GM19035 (cell line): ENCODE measurements at regions not wholly inside any gene's neighbourhood (a gene's known extent, or its start where the extent isn't known, plus 50 kb on each side); places are given as distances from the start of the nearest gene placed in this dataset.
"Not testable (repeated sequence)": the region's sequence is repeated elsewhere in the genome, so short reads cannot be mapped to it uniquely, and the experiment has no call there.

Source experiments
- ATAC-seq: cut with Tn5 transposase; IDR thresholded peaks from one replicate; pipeline ENCODE4 v1.9.1; 2021; ENCODE audit not compliant: unreplicated experiment

DNA sequence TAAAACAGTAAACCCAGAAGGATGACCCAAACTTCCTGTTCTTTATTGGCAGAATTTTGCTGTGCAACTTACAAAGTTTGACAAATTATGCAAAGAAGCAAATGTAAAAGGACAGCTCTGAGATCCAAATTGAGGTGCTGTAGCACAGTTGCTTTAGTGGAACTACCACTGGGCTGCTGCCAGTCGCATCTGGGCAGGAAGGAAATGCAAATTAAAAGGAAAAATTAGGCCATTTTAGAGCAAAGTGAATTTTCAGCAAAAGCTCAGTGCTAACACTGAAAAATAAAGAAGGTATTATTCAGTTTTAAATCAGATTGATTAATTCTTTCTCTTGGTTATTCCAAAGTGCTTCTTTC lies 104.5 kb downstream of the ZMAT3 start:
- ATAC-seq, result peak; percentile 26

DNA sequence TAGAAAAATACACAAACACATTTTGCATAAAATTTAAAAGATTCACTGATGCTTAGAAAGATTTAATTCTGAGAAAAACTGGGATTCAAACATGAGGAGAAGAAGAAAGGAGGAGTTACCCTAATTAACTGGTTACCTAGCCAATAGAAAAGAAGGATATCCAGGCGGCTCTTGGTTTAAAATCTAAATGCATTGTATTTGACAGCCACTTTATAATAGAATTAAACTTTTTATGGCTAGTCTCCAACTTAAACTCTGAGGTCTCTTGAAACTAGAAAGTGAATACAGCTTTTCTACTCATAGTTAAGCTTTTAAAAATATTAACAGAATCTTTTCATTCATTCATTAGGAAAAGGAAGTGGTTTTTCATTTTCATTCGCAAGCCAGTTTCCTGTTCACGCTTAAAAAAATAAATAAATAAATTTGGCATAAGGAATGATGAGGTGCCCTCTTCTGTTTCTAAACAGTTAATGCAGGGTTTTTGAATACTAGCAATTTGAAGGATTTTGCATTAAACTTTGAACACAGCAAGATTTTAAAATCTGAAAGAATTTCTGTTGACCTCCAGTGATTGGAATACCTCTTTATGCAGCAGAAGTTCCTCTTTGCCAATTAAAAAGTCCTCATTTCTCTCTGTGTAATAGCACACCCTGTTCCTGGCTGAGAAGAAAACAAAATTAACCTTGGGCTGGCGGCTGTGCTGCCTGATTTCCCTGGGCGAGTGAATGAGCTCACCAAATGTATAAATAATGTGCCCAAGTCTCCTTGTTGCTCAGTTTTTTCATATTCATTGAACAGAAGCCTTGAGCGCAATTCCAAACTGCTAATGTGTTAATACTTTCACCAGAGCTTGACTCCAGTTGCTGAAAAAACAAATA lies 105.1 kb downstream of the ZMAT3 start:
- peak; percentile 34 for ATAC-seq

DNA sequence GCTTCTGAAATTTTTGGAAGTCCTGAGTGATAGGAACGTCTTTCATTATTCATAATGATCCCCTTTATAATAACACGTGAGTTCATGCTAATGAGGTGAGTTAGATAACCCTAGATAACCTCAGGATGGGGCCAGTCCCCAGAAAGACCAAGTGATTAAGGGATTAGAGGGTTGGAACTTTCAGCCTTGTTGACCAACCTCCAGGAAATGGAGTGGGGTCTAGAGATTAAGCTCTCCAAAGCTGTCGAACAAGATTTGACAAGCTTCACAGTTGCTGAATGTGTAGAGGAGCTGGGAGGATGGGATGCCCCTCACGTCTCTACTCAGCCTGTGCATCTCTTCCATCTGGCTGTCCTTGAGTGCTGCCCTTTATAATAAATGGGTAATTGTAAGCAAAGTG lies 107.1 kb downstream of the ZMAT3 start:
- ATAC-seq, result no peak

DNA sequence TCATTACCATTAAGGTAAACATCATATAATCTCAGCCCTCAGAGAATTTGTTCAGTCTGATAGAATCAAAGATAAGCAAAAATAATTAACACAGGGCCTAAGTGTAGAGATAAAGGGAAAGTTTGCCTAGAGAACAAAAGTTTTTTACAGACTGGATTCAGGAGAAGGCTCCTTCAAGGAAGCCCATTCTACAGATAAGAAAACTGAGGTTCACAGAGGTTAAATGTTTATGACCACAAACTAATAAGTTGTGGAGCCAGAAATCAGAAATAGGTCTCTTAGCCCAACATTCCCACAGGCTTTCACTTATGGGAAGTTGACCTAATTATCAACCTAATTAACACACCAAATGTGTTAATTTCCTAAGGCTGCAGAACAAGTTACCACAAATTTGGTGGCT lies 110.7 kb downstream of the ZMAT3 start:
- ATAC-seq, result no peak

DNA sequence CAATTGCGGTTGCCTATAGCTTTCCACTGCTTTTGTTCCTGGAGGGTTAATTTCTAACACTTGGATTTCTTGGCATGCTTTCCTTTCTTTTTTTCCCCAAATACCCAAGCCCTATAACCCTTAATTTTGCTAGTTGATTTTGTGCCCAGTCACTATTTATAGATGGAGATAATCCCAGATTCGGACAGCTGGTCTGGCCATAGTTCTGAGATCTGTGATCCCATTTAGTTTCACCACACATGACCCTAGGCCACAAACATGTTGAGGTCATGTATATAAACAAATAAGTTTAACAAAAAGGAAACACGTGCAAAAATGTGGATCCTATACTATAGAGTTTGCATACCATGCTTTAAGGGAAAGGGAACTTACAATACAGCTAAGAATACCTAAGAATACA lies 111.4 kb downstream of the ZMAT3 start:
- ATAC-seq, result no peak

DNA sequence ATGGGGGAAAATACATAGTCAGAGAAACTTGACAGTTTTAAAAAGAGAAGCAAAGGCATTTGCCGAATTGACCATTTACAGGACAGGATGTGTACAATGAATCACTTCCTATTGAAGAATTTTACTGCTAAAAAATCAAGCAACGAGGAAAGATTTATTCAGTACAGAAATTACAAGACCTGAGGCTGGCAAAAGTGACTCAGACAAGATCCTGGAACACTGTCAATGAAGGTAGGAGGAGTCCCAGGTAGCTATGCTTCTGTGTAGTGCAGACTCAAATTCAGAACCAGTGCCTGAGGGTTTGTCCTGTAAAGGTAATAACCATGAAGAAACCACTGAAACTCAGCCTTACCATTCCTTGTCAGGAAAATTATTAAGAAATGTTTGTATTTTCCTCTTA lies 120.9 kb downstream of the ZMAT3 start:
- no peak for ATAC-seq

DNA sequence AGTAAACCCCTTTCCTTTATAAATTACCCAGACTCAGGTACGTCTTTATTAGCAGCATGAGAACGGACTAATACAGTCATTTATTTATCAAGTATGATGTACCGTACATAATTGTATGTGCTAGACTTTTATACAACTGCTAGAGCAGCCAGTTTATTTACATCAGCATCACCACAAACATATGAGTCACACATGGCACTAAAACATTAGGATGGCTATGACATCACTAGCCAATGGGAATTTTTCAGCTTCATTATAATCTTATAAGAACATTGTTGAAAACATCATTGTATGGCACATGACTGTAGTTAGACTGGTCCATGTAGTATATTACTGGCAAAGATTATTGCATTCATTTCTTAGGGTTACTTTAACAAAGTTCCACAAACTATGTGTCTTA lies 121.7 kb downstream of the ZMAT3 start:
- no peak for ATAC-seq

DNA sequence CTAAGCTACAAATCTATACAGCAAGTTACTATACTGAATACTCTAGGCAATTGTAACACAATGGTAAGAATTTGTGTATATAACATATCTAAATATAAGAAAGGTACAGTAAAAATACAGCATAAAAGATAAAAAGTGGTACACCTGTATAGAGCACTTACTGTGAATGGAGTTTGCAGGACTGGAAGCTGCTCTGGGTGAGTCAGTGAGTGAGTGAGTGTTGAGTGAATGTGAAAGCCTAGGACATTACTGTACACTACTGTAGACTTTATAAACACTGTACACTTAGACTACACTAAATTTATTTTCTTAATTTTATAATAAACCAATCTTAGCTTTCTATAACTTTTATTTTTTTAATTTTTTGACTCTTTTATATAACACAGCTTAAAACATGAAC lies 123.1 kb downstream of the ZMAT3 start:
- ATAC-seq, result no peak

DNA sequence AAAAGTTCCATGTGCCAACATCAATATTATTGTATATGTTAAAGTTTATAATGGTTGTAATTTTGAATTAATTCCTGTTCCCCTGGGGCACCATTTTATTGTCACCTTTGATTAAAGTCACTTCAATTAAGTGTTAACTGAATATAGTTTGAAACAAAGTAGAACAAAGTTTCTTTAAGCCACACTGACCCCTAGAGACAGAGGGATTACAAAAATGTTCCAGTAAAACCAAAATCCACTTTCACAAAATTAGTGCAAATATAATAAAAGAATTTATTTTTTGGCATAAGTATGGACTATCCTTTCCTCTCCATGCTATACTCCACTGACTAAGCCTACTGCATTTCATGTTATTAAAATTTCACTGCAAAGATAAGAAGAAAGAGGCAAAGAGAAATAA lies 123.9 kb downstream of the ZMAT3 start:
- ATAC-seq, result no peak

DNA sequence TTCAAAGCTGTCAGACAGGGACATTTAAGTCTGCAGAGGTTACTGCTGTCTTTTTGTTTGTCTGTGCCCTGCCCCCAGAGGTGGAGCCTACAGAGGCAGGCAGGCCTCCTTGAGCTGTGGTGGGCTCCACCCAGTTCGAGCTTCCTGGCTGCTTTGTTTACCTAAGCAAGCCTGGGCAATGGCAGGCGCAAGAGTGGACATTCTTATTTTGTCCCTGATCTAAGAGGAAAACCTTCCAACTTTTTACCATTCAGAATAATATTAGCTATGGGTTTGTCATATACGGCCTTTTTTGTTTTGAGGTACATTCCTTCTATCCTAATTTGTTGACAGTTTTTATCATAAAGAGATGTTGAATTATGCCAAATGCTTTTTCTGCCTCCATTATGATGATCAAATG lies 129.3 kb downstream of the ZMAT3 start:
- not testable (repeated sequence) for ATAC-seq

DNA sequence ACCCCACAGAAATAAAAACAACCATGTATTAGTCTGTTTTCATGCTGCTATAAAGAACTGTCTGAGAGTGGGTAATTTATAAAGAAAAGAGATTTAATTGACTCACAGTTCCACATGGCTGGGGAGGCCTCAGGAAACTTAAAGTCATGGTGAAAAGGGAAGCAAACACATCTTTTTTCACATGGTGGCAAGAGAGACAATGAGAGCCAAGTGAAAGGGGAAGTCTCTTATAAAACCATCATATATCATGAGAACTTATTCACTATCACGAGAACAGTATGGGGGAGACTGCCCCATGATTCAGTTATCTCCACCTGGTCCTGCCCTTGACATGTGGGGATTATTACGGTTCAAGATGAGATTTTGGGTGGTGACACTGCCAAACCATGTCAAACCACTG lies 141.5 kb downstream of the ZMAT3 start:
- no peak for ATAC-seq

DNA sequence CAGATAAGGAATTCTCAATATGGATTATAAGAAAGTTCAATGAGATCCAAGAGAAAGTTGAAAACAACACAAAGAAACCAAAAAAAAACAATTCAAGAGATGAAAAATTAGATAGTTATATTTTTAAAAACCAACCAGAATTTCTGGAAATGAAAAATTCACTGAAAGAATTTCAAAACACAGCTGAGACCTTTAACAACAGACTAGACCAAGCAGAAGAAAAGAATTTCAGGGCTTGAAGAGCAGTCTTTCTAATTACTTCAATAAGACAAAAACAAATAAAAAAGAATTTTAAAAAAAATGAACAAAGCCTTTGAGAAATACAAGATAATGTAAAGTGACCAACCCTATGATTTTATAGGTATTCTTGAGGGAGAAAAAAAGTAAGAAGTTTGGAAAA lies 155.4 kb downstream of the ZMAT3 start:
- ATAC-seq, result no peak

DNA sequence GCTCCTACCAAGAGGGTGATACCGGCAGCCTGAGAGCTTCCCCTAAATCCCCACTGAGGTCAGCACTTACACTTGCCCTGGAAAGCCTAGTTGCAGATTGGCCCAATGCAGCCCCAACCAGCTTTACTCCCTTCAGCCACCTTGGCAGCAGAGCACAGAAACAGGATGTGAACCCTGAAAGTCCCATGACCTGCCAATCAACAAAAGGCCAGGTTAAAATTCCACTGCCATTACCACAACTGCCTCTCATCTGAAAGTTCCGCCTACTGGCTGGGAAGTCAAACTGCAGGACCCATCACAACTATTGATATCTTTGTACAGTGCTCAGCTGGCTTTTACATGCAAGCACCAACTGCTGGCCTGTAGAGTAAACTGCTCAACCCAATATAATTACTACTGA lies 156.2 kb downstream of the ZMAT3 start:
- no peak for ATAC-seq

DNA sequence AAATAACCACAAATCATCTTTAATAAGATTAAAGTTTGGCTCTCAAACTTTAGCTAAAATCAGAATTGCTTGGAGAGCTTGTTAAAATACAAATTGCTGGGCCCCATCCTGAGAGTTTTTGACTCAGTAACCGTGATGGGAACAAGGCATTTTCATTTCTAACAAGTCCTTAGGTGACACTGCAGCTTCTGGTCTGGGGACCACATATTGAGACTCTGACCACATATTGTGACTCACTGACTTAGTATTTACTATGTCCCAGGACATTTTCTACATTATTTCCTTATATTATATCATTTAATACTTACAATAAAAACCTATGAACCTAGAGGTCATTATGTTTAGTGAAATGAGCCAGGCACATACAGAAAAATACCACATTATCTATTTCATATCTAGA lies 164.5 kb downstream of the ZMAT3 start:
- ATAC-seq, result no peak

DNA sequence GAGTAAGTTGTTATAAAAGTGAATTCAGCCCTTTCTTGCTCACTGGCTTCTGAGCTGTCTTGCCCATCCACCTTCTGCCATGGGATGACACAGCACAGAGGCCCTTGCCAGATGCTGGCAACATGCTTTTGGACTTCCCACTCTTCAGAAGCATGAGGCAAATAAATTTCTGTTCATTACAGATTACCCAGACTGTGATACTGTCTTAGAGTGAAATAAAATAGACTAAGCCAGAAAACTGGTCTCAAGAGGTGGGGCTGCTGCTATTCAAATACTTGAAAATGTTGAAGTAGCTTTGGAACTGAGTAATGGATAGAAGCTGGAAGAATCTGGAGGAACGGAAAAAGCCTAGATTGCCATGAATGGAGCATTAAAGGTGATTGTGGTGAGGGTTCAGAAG lies 170.4 kb downstream of the ZMAT3 start:
- no peak for ATAC-seq

DNA sequence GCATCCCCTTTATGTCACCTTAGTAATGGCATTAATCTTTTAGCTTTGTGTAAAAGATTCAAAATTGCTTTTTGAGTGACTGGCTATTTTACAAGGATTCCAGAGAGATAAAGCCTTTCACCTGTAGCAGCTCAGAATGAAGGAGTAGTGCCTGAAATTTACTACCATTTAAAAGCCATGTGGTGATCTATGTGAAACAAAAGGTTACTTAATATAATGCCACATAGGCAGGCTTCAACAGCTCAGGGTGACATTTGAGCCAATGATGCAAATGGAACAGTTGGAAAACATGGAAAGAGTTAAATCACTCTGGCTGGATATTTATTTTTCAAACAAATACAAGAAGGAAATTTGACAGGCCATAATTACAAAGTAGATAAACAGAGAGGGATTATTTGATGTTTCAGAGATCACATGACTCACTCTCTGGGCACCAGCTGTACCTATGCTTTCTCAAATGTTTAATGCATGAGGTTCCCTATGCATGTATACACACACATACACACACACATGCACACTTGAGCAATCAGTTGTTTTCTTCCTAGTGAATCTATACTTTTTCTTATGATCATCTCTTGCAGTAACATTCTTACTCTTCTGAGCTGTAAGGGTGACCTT lies 171.5 kb downstream of the ZMAT3 start:
- no peak for ATAC-seq

DNA sequence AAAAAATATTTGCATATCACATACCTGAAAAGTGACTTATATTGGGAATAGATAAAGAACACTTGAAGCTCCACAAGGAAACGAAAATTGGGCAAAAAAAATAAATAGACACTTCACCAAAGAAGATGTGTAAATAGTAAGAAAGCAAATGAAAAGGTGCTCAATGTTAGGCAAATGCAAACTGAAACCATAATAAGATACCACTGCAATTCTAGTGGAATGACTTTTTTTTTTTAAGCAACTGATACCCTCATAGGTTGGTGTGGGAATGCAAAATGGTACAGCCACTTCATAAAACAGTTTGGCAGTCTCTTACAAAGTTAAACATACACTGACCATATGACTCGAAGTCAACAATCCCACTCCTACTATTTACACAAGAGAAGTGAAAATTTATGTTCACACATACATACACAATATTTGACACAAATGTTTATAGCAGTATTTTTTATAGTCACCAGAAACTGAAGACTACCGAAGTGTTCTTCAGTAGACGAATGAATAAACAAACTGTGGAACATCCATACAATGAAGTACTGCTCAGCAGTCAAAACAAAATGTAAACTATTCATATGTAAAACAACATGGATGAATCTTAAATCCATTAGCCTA lies 176.3 kb downstream of the ZMAT3 start:
- ATAC-seq, result no peak
